ENCODE measurements at regions not wholly inside any gene's neighbourhood (a gene's known extent, or its start where the extent isn't known, plus 50 kb on each side); places are given as distances from the start of the nearest gene placed in this dataset.

GRCh38 chr13:81025091-81025490 is 684.2 kb upstream of the SPRY2 start:
- no peaks in the 10 kb centered on the region for H3K79me2 ChIP-seq (ENCODE audit: control insufficient read depth, insufficient read depth, low read length)
- TF ChIP-seq FOS (IDR thresholded peaks at IDR 0.05; ENCODE audit: borderline replicate concordance, insufficient read depth, low read length) (no peak), EZH2 (IDR thresholded peaks at IDR 0.05; ENCODE audit: borderline replicate concordance, low read depth, low read length, severe bottlenecking) (no peak), GATA2 (IDR thresholded peaks at IDR 0.05; ENCODE audit: insufficient read depth, insufficient read length, low read depth, low read length) (no peak), MYC (IDR thresholded peaks at IDR 0.05; ENCODE audit: low read depth, low read length) (no peak)
- TF ChIP-seq, protein P1, sequence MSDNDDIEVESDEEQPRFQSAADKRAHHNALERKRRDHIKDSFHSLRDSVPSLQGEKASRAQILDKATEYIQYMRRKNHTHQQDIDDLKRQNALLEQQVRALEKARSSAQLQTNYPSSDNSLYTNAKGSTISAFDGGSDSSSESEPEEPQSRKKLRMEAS (IDR thresholded peaks at IDR 0.05; ENCODE audit: insufficient read depth, insufficient read length) = no peak
- H3K4me3 ChIP-seq (replicated peaks in 1 of 3; ENCODE audit: insufficient read depth in 1 of 3, low read depth in 1 of 3, low read length in 3 of 3) = no peak overlapping the region
- CTCF ChIA-PET = interaction anchor here (1.1 kb wide), 2 partner anchors 394 to 1346 kb away, joined by 3 to 4 read pairs; no protein-coding TSS in a partner anchor
- peaks cover 0 to 2% of the 10 kb centered on the region in 2 experiments for H3K27me3 ChIP-seq (ENCODE audit: control insufficient read depth in 2 of 2, insufficient read depth in 2 of 2, low read length in 2 of 2)
- no peaks in the 10 kb centered on the region for H4K20me1 ChIP-seq (replicated peaks; ENCODE audit: control insufficient read depth, extremely low read depth, insufficient read depth, low read length)
- no peaks in the 10 kb centered on the region for H3K4me1 ChIP-seq (ENCODE audit: control insufficient read depth, extremely low read depth, insufficient read depth, low read length)
- POLR2A ChIA-PET = no interaction called here
- H3K9me3 ChIP-seq (replicated peaks; ENCODE audit: control insufficient read depth, insufficient read depth, low read length) = no peaks in the 10 kb centered on the region
- no peaks in the 10 kb centered on the region for H3K9me1 ChIP-seq (replicated peaks; ENCODE audit: control insufficient read depth, extremely low read depth, insufficient read depth, low read length)
- H2AFZ ChIP-seq (ENCODE audit: low read depth, low read length) = no peak overlapping the region
- H3K4me2 ChIP-seq (ENCODE audit: insufficient read depth, low read length) = no peak overlapping the region
- no TSS peak for BruUV-seq (replicated peaks)
- FAIRE-seq (no peak), DNase-seq (ENCODE audit: low read depth, low spot score) (no peak)
- no peak overlapping the region for H3K27ac ChIP-seq (ENCODE audit: insufficient read depth, low read depth, low read length)
- dilution Hi-C loops (cut with MboI; ENCODE audit: extremely low pct_ligation_motif_present, low sequenced_read_pairs) = no loop called here
- no peaks in the 10 kb centered on the region for H3K36me3 ChIP-seq (ENCODE audit: control insufficient read depth in 2 of 2, extremely low read depth in 1 of 2, insufficient read depth in 2 of 2, low read length in 2 of 2)
- intact Hi-C loops (cut with micrococcal nuclease) = no loop called here
- H3K9ac ChIP-seq (replicated peaks; ENCODE audit: extremely low read depth, insufficient read depth, low read length) = no peak overlapping the region

- dilution Hi-C loops (cut with MboI; ENCODE audit: extremely low pct_ligation_motif_present, low sequenced_read_pairs) = no loop called here
- H3K4me2 ChIP-seq (ENCODE audit: insufficient read depth, low read length) = no peak overlapping the region
- intact Hi-C loops (cut with micrococcal nuclease) = no loop called here
- H3K27ac ChIP-seq (ENCODE audit: insufficient read depth, low read depth, low read length) = no peak overlapping the region
- H2AFZ ChIP-seq (ENCODE audit: low read depth, low read length) = no peak overlapping the region
- no TSS peak for BruUV-seq (replicated peaks)
- ChIA-PET POLR2A (no interaction called here), CTCF (no interaction called here)
- FAIRE-seq (no peak), DNase-seq (ENCODE audit: low read depth, low spot score) (no peak)
- no peaks in the 10 kb centered on the region for H4K20me1 ChIP-seq (replicated peaks; ENCODE audit: control insufficient read depth, extremely low read depth, insufficient read depth, low read length)
- TF ChIP-seq FOS (IDR thresholded peaks at IDR 0.05; ENCODE audit: borderline replicate concordance, insufficient read depth, low read length) = no peak
- H3K9me1 ChIP-seq (replicated peaks; ENCODE audit: control insufficient read depth, extremely low read depth, insufficient read depth, low read length) = no peaks in the 10 kb centered on the region
- no peaks in the 10 kb centered on the region for H3K79me2 ChIP-seq (ENCODE audit: control insufficient read depth, insufficient read depth, low read length)
- H3K4me1 ChIP-seq (ENCODE audit: control insufficient read depth, extremely low read depth, insufficient read depth, low read length) = no peaks in the 10 kb centered on the region
- no peak overlapping the region for H3K4me3 ChIP-seq (replicated peaks in 1 of 3; ENCODE audit: insufficient read depth in 1 of 3, low read depth in 1 of 3, low read length in 3 of 3)
- H3K9ac ChIP-seq (replicated peaks; ENCODE audit: extremely low read depth, insufficient read depth, low read length) = no peak overlapping the region
- no peaks in the 10 kb centered on the region for H3K9me3 ChIP-seq (replicated peaks; ENCODE audit: control insufficient read depth, insufficient read depth, low read length)
- no peaks in the 10 kb centered on the region for H3K27me3 ChIP-seq (ENCODE audit: control insufficient read depth in 2 of 2, insufficient read depth in 2 of 2, low read length in 2 of 2)
- H3K36me3 ChIP-seq (ENCODE audit: control insufficient read depth in 2 of 2, extremely low read depth in 1 of 2, insufficient read depth in 2 of 2, low read length in 2 of 2) = no peaks in the 10 kb centered on the region
These were observed 680.4 kb upstream of the SPRY2 start for GRCh38 chr13:81021284-81021840.

Measured in endothelial cell of umbilical vein (primary cell).